A204.1 (cell line): ENCODE measurements at regions not wholly inside any gene's neighbourhood (a gene's known extent, or its start where the extent isn't known, plus 50 kb on each side); places are given as distances from the start of the nearest gene placed in this dataset.
"Not testable (repeated sequence)": the region's sequence is repeated elsewhere in the genome, so short reads cannot be mapped to it uniquely, and the experiment has no call there.

ENCODE experiments used
- FAIRE-seq: peaks from 2 replicates; lab custom pipeline; 2012; peaks lifted over from hg19 to GRCh38; lab: Jason Lieb, UNC

GRCh38 chr15:19992428-19992827 lies 549.2 kb downstream of the GOLGA6L6 start:
- FAIRE-seq = no peak

GRCh38 chr15:19988094-19988660 lies 553.4 kb downstream of the GOLGA6L6 start:
- no peak for FAIRE-seq

GRCh38 chr15:19987389-19988048 lies 554.1 kb downstream of the GOLGA6L6 start:
- FAIRE-seq = no peak

- no peak for FAIRE-seq
Observed at GRCh38 chr15:19984101-19984500, 557.5 kb downstream of the GOLGA6L6 start.

GRCh38 chr15:19974998-19975397 lies 566.6 kb downstream of the GOLGA6L6 start:
- FAIRE-seq = no peak

GRCh38 chr15:19973718-19974117 lies 567.9 kb downstream of the GOLGA6L6 start:
- FAIRE-seq = no peak

- FAIRE-seq = not testable (repeated sequence)
Observed at GRCh38 chr15:19972582-19972981, 569.0 kb downstream of the GOLGA6L6 start.

GRCh38 chr15:19965574-19965973 lies 576.0 kb downstream of the GOLGA6L6 start:
- FAIRE-seq = not testable (repeated sequence)

GRCh38 chr15:19964480-19964879 lies 577.1 kb downstream of the GOLGA6L6 start:
- not testable (repeated sequence) for FAIRE-seq

- no peak for FAIRE-seq
Observed at GRCh38 chr15:19956124-19956796, 585.3 kb downstream of the GOLGA6L6 start.

- FAIRE-seq = no peak
Observed at GRCh38 chr15:19944261-19944888, 597.2 kb downstream of the GOLGA6L6 start.

- FAIRE-seq = no peak
Observed at GRCh38 chr15:19943515-19943914, 598.1 kb downstream of the GOLGA6L6 start.

- FAIRE-seq = not testable (repeated sequence)
Observed at GRCh38 chr15:19903281-19903680, 638.3 kb downstream of the GOLGA6L6 start.

GRCh38 chr15:19902388-19902787 lies 639.2 kb downstream of the GOLGA6L6 start:
- peak; percentile 59 for FAIRE-seq

- FAIRE-seq = not testable (repeated sequence)
Observed at GRCh38 chr15:19901414-19901813, 640.2 kb downstream of the GOLGA6L6 start.

- FAIRE-seq = no peak
Observed at GRCh38 chr15:19899021-19899824, 642.4 kb downstream of the GOLGA6L6 start.

- FAIRE-seq = peak; percentile 48
Observed at GRCh38 chr15:19888811-19889210, 652.8 kb downstream of the GOLGA6L6 start.

- FAIRE-seq = not testable (repeated sequence)
Observed at GRCh38 chr15:19844061-19844460, 697.5 kb downstream of the GOLGA6L6 start.
